GM18858 (cell line): ENCODE measurements at regions not wholly inside any gene's neighbourhood (a gene's known extent, or its start where the extent isn't known, plus 50 kb on each side); places are given as distances from the start of the nearest gene placed in this dataset.
"Not testable (repeated sequence)": the region's sequence is repeated elsewhere in the genome, so short reads cannot be mapped to it uniquely, and the experiment has no call there.

ENCODE experiments used
- ATAC-seq: cut with Tn5 transposase; IDR thresholded peaks from one replicate; pipeline ENCODE4 v1.9.1; 2021; ENCODE audit not compliant: unreplicated experiment

GRCh38 chr4:189835505-189835904, 105.2 kb upstream of the FRG1 start:
- no peak for ATAC-seq

DNA sequence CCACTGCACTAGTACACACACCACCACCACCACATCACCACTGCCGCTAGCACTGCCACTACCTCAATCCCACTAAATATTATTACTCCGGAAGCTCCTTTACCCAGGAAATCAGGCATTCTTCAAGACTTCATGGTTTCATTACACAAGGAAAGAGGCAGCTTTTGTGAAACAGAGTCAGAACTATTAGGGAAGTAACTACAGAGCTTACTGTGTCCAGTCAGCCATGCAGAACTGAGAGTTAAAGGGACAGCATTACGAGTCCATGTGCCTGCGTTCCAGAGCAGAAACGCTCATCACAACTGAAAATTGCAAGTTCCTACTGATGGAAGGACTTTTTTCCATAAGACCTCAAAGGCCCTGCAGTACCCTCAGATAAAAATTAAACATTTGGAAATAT, 103.2 kb upstream of the FRG1 start:
- ATAC-seq = no peak

GRCh38 chr4:189838821-189839497, 101.7 kb upstream of the FRG1 start:
- no peak for ATAC-seq

DNA sequence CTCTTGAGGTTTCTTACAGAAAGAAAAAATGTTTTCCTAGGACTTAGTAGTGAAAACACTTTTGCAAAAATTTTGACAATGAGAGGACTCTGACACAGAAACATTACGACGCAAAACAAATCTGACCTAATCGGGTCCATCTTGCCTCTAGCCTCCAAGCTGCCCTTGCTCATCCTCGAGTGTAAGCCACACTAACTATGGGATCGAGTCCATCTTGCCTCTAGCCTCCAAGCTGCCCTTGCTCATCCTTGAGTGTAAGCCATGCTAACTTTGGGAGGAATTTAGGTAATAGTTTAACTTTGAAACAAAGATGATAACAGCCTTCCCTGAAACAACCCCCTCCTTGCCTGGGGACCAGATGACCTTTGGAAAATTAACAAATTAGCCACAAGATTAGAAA, 100.3 kb upstream of the FRG1 start:
- ATAC-seq = no peak

GRCh38 chr4:189843413-189844009, 97.2 kb upstream of the FRG1 start:
- ATAC-seq = no peak

- no peak for ATAC-seq
Measured at GRCh38 chr4:189845145-189845846, 95.4 kb upstream of the FRG1 start.

- ATAC-seq = not testable (repeated sequence)
Measured at GRCh38 chr4:189846094-189846493, 94.6 kb upstream of the FRG1 start.

- ATAC-seq = not testable (repeated sequence)
Measured at GRCh38 chr4:189846608-189847007, 94.1 kb upstream of the FRG1 start.

DNA sequence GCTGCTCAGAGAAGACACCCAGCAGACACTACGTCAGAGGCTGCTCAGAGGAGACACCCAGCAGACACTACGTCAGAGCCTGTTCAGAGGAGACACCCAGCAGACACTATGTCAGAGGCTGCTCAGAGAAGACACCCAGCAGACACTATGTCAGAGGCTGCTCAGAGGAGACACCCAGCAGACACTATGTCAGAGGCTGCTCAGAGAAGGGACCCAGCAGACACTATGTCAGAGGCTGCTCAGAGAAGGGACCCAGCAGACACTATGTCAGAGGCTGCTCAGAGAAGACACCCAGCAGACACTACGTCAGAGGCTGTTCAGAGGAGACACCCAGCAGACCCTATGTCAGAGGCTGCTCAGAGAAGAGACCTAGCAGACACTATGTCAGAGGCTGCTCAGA, 92.0 kb upstream of the FRG1 start:
- ATAC-seq = not testable (repeated sequence)

DNA sequence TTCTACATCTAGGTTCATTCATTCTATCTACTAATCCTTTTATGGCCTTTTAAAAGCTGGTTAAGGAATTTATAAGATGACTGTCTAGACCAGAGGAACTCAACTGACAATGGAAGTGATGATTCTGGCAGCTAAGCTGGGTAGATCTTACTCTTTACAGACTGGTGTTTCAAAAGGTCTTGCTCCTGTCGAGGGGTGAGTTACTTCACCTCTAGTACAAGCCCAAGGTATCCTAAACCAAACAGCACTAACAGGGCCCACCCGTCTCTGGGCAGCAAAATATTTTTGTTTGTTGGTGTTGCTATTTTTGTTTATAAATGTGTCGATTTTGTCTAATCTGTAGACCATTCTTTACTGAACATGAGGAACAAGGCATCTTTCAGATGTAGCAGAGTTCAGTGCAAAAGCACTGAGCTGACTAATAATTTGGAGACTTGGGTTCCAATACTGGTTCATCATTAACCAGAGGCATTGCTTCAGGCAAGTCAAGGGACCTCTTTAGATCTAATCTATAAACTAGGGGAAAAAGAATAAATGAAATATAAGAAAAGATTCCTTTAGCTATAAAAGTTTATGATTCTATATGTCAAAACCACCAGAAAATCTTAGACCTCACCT, 90.3 kb upstream of the FRG1 start:
- ATAC-seq = no peak

DNA sequence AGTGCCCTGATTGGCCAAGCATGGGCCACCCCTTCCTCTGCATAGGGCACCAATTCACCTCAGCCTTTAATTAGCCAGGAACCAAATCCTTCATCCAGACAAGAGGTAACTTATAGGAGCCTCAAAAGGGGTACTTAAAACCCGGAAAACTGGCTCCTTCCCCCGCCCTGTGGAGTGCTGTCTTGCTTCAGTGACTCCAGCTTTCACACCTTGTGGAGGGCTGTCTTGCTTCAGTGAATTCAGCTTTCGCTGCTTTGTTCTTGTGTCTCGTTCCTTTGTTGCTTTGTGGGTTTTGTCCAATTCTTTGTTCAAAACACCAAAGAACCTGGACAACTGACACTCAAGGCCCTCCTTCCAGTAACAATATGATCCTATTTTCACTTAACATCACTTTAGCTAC, 82.2 kb upstream of the FRG1 start:
- peak; percentile 77 for ATAC-seq

DNA sequence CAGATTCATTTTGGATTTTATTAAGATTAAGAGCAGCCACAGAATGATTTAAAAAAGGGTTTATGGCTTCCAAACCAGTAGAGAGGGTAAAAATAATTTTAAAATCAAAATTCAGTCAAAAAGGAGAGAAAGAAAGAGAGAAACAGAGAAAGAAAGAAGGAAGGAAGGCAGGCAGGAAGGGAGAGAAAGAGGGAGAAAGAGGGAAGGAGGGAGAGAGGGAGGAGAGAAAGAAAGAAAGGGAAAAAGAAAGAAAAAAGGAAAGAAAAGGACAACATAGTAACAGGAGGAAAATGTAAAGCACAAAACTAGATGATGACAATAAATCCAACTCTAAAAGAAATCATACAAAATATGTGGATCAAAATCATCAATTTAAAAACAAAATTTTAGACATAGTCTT, 79.6 kb upstream of the FRG1 start:
- no peak for ATAC-seq

- ATAC-seq = no peak
Measured at GRCh38 chr4:189869236-189869635, 71.4 kb upstream of the FRG1 start.

DNA sequence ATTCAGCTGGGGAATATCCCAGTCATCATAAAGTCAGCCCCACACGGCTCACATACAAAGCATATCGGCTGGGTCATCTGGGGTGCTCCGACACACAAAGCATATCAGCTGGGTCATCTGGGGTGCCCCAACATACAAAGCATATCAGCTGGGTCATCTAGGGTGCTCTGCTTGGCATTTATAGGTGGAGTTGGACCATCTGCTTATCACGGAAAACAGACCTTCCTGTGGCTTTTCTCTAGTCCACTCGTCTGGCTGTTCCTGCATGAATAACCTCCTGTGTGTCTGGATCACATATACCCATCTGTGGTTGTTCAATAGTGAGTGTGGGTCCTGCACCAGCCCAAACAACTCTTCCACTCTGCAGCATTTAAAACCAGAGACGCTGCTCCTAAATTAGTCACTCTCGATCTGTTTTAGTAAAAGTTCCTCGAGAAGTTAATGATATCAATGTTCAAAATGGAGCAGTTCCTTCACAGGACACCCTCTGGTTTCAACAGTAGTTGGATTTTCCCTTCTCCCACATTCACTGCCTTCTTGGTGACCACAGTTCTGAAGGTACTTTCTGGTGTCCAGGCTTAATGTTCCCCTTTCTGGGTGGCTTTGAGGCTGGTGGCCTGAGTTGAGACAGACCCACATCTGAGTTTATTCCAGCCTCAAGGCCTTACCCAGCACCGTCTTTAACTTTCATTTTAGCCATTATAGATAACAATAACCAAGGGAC, 70.0 kb upstream of the FRG1 start:
- no peak for ATAC-seq

DNA sequence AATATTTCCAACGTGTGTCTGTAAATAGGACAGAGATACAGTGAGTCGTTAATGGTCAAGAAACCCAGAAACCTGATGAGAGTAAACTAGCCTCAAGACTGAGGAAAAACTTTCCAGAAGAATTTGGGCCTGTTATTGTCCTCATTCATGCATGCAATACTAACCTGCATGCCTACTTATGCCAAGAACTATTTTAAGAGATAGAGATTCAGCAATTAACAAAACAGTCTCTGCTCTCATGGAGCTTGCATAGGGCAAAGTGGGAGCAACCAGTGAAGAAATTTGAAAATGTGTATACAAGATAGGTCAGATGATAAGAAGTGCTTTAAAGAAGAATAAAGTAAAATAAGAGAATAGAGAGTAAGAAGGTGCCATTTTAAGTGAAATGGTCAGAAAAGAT, 66.1 kb upstream of the FRG1 start:
- ATAC-seq = no peak

DNA sequence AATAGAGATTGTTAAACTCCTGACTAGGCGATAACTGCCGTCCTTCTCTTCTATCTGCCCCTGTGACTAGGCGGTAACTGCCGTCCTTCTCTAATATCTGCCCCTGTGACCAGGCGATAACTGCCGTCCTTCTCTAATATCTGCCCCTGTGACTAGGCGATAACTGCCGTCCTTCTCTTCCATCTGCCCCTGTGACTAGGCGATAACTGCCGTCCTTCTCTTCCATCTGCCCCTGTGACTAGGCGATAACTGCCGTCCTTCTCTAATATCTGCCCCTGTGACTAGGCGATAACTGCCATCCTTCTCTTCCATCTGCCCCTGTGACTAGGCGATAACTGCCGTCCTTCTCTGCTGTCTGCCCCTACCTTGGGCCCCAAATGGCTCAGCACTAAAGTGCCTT, 59.5 kb upstream of the FRG1 start:
- ATAC-seq = not testable (repeated sequence)

DNA sequence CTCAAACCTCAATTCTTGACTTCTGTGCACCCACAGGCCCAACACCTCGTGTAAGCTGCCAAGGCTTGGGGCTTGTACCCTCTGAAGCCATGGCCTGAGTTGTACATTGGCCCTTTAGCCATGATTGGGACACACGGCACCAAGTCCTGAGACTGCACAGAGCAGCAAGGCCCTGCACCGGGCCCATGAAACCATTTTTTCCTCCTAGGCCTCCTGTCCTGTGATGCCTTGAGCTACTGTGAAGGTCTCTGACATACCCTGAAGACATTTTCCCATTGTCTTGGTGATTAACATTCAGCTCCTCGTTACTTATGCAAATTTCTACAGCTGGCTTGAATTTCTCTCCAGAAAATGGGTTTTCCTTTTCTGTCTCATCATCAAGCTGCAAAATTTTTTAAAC, 52.3 kb upstream of the FRG1 start:
- not testable (repeated sequence) for ATAC-seq
